Lung (tissue), 11 donors: ENCODE measurements at regions not wholly inside any gene's neighbourhood (a gene's known extent, or its start where the extent isn't known, plus 50 kb on each side); places are given as distances from the start of the nearest gene placed in this dataset.

Experiments
- ATAC-seq: fragments of 200-7000 bp; cut with Tn5 transposase; one replicate; pipeline ENCODE4 v1.9.1; 2020; ENCODE audit warnings: moderate number of reproducible peaks; ENCODE audit not compliant: insufficient read depth, low FRiP score
- DNase-seq, 3 donors: peaks; one replicate each; pipeline ENCODE4 v3.0.0-alpha.2; 2013 to 2017
- H3K27ac ChIP-seq, 2 donors: one replicate each; pipeline ENCODE4 v1.5.1; 2013; ENCODE audit warnings: mild to moderate bottlenecking in 2 of 2, moderate library complexity in 2 of 2, control low read depth in 1 of 2, inconsistent platforms in 1 of 2, low read depth in 1 of 2, low read length in 1 of 2
- H3K27me3 ChIP-seq, 3 donors: one replicate each; pipeline ENCODE4 v1.5.1; 2013; ENCODE audit warnings: low read length in 2 of 3; ENCODE audit not compliant: control insufficient read depth in 3 of 3, insufficient read depth in 3 of 3
- H3K36me3 ChIP-seq, 4 donors: one replicate each; pipeline ENCODE4 v1.5.1; 2013; ENCODE audit warnings: low read length in 4 of 4, mild to moderate bottlenecking in 1 of 4, moderate library complexity in 1 of 4; ENCODE audit not compliant: control insufficient read depth in 4 of 4, insufficient read depth in 4 of 4
- H3K4me1 ChIP-seq, 5 donors: one replicate each; pipeline ENCODE4 v1.5.1; 2013; ENCODE audit warnings: low read length in 5 of 5, mild to moderate bottlenecking in 2 of 5, moderate library complexity in 1 of 5; ENCODE audit not compliant: control insufficient read depth in 5 of 5, insufficient read depth in 5 of 5
- H3K4me3 ChIP-seq: one replicate; pipeline ENCODE4 v1.5.1; 2013; ENCODE audit warnings: mild to moderate bottlenecking, control low read depth, moderate library complexity
- H3K9ac ChIP-seq, 2 donors: one replicate each; pipeline ENCODE4 v1.5.1; 2013; ENCODE audit warnings: low read length in 2 of 2, control low read depth in 1 of 2; ENCODE audit not compliant: insufficient read depth in 1 of 2
- H3K9me3 ChIP-seq, 4 donors: one replicate each; pipeline ENCODE4 v1.5.1; 2013; ENCODE audit warnings: low read length in 3 of 4, mild to moderate bottlenecking in 1 of 4, moderate library complexity in 1 of 4; ENCODE audit not compliant: control insufficient read depth in 4 of 4, insufficient read depth in 3 of 4
- CTCF ChIP-seq: IDR thresholded peaks from 2 replicates; pipeline ENCODE4 v1.5.1; 2012; ENCODE audit warnings: mild to moderate bottlenecking; ENCODE audit errors: control extremely low read depth, extremely low read depth
- WGBS, 2 donors: extraction: QIAGEN DNeasy Blood & Tissue Kit; methylation state at CpG; one replicate each; pipeline ENCODE4 v1.1.7; 2013; 5-methylcytosine and 5-hydroxymethylcytosine counted together
- donor health status: control.
- donor health status: control.
- donor health status: Bipolar disorder and iron deficiency.
- donor health status: healthy.
- donor health status: DM: yes; HTN: yes; CAD: no.

GRCh38 chr4:151946718-151947117 lies 185.9 kb upstream of the GATB start:
- H3K9ac ChIP-seq, result no peak overlapping the region
- no peaks in the 10 kb centered on the region for H3K4me1 ChIP-seq
- H3K9me3 ChIP-seq, result peaks cover 0 to 9% (median 3%) of the 10 kb centered on the region in 4 donors
- H3K27me3 ChIP-seq, result no peaks in the 10 kb centered on the region
- no peak overlapping the region for H3K27ac ChIP-seq
- WGBS, 2 donors, result 84 to 87% methylated on average over 2 of the region's 2 CpGs
- H3K36me3 ChIP-seq, result no peaks in the 10 kb centered on the region
- DNase-seq, result no peak
- no peak for ATAC-seq
- no peak for TF ChIP-seq CTCF
- H3K4me3 ChIP-seq, result no peak overlapping the region

- ATAC-seq (no peak), DNase-seq (no peak)
- Histone ChIP-seq H3K27ac (no peak overlapping the region), H3K4me3 (no peak overlapping the region), H3K36me3 (no peaks in the 10 kb centered on the region), H3K27me3 (no peaks in the 10 kb centered on the region), H3K4me1 (no peaks in the 10 kb centered on the region), H3K9ac (no peak overlapping the region), H3K9me3 (peaks cover 0 to 9% (median 3%) of the 10 kb centered on the region in 4 donors)
- WGBS, 2 donors, result 86 to 91% methylated on average over 3 of the region's 3 CpGs
- TF ChIP-seq CTCF, result no peak
These were observed 182.2 kb upstream of the GATB start for GRCh38 chr4:151942971-151943370.

- H3K36me3 ChIP-seq, result no peaks in the 10 kb centered on the region
- H3K9me3 ChIP-seq, result peaks cover 0 to 2% (median 0%) of the 10 kb centered on the region in 4 donors
- H3K9ac ChIP-seq, result no peak overlapping the region
- no peak for TF ChIP-seq CTCF
- no peak overlapping the region for H3K27ac ChIP-seq
- ATAC-seq, result no peak
- H3K27me3 ChIP-seq, result no peaks in the 10 kb centered on the region
- no peak for DNase-seq
- 89 to 96% methylated on average over 3 of the region's 3 CpGs for WGBS, 2 donors
- H3K4me3 ChIP-seq, result no peak overlapping the region
- H3K4me1 ChIP-seq, result no peaks in the 10 kb centered on the region
These were observed 180.3 kb upstream of the GATB start for GRCh38 chr4:151940926-151941617.

GRCh38 chr4:151940291-151940690 lies 179.5 kb upstream of the GATB start:
- WGBS, 2 donors, result 90 to 93% methylated on average over 2 of the region's 2 CpGs
- TF ChIP-seq CTCF, result no peak
- Histone ChIP-seq H3K36me3 (no peaks in the 10 kb centered on the region), H3K9ac (no peak overlapping the region), H3K4me3 (no peak overlapping the region), H3K27ac (no peak overlapping the region), H3K27me3 (no peaks in the 10 kb centered on the region), H3K9me3 (no peaks in the 10 kb centered on the region), H3K4me1 (no peaks in the 10 kb centered on the region)
- ATAC-seq (no peak), DNase-seq (no peak)
